ENCODE measurements at regions not wholly inside any gene's neighbourhood (a gene's known extent, or its start where the extent isn't known, plus 50 kb on each side); places are given as distances from the start of the nearest gene placed in this dataset.

DNA sequence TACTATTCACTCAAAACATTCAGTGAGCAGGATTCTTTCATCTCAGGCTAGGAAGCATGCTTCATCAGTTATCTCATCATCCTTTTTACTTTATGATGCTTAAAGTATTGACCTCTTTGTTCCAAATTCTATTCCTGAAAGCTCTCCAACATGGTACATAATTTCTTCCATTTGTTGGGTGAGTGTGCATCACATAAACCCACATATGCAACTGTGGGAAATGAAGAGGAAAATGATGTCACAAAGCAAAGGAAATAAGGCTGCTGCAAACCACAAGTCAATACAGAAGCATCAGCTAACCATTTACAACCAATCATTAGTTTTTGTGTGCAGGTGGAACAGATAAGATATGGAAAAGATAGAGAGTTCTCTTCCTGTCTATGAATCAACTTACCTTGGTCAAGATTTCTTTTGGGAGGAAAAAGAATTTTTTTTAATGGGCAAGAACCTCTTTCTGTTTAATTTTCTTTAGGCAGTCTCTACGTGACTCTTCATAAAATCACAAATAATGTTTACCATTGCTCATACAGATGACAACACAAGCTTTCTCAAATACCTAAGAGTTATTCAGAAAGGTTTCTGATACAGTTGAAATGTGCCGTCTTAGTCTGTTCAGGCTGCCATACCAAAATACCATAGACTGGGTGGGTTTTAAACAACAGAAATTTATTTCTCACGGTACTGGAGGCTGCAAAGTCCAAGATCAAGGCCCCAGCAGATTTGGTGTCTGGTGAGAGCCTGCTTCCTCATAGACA lies 259.9 kb downstream of the ADGRG6 start:
- no peak for DNase-seq

DNA sequence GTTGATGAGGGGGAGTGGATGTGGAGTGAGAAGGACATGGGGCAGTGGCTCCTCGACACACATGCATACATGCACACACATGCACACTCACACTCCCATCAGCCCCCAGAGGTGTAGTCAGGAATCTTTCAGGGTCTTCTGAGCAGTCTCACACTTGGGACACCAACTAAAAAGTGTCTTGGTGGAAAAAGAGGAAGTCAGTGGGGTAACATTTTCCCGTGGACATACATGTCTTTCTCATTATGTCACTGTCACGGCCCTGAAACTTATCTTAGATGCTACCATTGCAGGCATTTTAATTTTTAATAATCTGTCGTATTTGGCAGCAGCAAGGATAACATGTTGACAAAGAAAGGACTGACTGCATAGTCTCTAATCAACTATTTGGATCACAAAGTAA lies 261.1 kb downstream of the ADGRG6 start:
- DNase-seq: no peak

DNA sequence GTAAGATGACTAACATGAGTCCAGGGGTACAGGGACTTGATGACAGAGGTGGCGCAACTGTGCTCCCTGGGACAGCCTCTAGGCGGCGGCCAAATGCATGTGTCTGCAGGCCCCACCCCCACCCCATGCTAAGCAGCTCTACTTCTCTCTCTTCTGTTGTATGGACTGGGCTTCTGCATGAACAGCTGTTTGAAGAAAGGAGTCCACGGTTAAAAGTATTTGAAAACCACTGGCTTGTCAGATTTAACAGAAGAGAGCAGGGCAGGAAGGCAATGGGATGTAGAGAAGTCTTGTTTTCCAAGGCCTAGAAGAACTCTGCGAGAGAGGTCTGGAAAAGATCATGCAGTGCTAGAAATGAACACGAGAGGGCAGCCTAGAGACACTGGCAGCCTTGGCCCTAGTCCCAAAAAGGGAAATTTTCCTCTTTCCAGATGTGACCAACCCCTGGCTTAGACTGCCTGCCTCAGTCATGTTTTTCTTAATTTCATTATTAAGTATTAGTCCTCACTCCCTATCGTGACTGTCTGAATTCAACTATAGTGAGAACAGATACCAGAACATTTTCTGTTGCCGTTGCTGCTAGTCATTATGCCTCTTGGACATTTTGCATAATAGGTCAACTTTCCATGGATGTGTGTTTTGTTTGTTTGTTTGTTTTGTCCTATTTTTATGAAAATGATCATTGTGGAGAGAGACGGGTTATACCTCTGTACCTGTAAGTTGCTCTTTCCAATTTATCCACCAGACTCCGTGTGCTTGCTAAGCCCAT lies 265.0 kb downstream of the ADGRG6 start:
- peak; percentile 36 for DNase-seq

DNA sequence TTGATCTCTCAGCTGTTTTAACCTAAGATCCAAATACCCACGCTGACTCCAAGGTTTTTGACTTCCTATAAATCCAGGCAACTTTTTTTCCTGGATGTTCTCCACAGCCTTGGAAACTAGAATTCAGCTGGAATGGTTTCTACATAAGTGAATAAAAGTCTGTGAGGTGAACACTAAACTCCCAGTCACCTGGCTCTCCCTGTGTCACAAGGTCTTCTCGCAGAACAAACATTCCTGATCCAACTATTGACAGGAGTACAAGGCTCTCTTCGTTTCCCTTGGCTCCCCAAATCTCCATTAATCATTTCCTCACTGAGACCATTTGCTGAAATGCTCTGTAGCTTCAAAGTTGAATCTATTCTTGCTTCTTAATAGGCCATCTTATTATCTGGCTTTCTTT lies 265.7 kb downstream of the ADGRG6 start:
- DNase-seq: no peak

DNA sequence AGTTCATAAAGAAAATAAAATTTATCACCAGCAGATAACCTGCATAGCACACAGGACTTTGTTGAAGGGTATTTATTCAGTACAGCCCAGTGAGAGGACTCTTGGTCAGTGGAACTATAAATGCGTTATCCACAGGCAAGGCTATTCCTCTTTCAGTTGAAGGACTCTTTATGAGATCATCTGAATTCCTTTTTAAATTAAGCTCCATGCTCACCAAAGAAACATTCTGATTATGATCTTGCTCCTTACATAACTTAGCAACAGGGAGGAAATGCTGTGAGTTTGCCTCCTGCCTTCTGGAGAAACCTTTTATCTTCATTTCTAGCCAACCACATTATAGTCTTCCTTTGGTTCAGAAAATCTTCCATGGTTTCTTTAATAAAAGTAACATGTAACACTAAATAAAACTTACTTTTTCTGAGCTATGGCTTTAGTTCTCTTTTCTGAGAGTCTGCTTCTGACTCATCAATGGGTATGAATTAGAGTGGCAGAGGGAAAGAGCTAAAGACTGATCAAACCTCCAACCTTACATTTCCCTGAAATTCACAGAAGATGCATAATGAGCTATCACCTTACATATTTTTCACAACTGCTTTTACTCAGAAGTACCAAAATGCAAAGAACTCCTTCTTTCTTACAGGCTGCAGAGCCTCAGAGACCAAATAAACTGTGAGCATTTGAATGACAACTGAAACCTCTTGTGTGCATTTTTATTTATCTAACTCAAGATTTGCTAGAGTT lies 267.2 kb downstream of the ADGRG6 start:
- DNase-seq: no peak

DNA sequence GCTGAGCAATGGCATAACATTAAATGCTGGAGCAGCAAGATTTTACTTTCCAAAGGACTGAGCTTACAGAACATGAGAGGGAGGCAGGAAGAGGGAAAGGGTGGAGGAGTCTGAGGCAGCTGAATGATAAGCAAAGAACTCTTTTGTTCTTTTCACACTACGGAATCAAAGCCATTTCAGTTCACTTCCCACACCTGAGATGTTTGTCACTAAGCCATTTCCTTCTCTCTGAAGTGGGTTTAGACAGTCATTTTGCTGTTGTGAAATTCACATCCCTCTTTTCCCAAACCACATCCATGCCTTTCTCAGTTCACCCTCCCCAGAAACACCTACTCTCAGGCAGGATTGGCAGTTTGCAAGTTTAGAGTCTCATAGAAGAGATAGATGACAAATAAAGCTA lies 267.9 kb downstream of the ADGRG6 start:
- DNase-seq: no peak

DNA sequence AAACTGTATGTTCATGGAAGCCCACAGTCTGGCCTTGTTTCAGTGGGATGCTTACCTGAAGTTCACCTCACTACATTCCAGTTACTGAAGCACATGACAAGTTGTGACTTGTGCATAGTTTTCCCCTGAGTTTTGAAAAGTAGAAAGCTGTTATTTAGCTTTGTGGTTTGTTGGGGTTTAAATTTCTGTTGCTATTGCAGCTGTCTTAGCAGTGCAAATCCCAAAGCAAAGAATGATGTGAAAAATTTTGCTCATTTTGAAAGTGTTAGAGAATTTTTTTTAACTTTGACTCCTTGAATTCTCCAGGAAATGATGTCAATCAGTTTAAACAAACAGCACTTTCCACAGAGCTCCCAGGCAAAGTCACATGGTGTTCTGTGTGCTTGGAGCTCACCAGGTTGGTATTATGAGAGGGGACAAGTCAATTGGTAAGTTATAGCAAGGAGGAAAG lies 268.4 kb downstream of the ADGRG6 start:
- no peak for DNase-seq

DNA sequence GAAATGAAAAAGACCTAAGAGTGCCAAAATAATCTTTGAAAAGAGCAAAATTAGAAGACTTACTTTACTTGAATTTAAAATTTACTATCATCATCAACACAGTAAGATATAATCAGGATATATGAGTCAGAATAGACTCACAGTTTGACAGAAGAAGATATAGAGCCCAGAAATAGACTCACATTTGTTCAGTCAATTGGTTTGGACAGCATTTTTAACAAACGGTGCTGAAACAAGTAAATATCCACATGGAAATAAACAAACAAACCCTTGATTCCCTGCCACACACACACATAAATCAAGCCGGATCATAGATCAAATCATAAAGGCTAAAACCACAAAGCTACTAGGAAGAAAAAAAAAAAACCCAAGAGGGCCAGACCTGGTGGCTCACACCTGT lies 291.1 kb downstream of the ADGRG6 start:
- DNase-seq: no peak

DNA sequence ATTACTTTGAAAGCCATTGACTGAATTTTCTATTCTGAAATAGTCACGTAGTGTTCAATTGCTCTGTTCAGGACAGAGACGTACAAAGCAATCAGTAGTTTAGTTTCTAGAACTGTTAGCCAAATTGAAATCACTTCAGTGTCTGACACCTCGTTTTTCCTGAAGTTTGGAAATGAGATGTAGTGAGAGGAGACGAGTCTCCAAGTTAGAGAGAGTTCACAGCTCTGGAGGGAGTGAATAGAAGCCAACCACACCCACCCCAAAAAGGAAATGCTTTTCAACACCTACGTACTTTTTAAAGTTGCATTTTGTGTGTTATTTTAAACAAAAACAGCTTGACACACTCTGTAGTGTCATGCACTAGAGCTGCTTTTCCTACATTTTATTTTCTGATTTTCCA lies 296.0 kb downstream of the ADGRG6 start:
- DNase-seq: no peak

DNA sequence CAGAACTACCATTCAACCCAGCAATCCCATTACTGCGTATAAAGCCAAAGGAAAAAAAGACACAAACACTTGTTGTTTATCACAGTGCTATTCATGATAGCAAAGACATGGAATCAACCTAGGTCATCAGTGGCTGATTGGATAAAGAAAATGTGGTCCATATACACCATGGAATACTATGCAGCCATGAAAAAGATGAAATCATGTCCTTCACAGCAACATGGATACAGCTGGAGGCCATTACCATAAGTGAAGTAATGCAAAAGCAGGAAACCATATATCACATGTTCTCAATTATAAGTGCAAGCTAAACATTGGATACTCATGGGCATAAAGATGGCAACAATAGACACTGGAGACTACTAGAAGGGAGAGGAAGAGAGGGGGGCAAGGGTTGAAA lies 299.6 kb downstream of the ADGRG6 start:
- DNase-seq: no peak

DNA sequence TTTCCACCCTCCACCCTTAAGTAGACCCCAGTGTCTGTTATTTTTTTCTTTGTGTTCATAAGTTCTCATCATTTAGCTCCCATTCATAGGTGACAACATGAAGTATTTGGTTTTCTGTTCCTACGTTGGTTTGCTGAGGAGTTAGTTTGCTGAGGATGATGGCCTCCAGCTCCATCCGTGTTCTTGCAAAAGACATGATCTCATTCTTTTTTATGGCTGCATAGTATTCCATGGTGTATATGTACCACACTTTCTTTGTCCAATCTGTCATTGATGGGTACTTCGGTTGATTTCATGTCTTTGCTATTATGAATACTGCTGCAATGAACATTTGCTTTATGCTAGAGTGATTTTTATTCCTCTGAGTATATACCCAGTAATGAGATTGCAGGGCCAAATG lies 301.2 kb downstream of the ADGRG6 start:
- DNase-seq: no peak

DNA sequence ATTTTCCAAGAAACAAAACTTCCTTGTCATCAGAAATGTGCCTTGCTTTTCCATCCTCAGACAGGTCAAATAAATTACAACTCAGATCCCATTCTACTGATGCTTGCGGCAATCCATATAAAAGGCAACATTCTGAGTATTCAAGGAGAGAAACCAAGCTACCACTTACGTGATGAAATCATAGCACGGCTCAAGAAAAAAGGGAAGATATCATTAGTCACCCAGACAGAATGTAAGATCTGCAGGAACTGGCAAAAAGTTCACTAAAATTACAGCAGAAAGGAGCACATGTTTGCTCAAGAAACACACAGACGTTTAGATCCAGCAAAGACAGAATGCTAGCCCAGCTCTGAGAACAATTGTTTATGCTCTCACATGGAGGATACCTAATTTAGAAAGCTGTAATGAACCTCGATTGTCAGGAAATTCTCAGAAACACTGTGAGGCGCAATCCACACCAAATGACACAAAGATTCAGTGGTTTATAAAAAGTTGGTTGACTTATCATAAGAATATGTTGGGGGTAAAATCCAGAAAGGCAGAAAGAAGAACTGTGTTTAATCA lies 304.2 kb downstream of the ADGRG6 start:
- no peak for DNase-seq

DNA sequence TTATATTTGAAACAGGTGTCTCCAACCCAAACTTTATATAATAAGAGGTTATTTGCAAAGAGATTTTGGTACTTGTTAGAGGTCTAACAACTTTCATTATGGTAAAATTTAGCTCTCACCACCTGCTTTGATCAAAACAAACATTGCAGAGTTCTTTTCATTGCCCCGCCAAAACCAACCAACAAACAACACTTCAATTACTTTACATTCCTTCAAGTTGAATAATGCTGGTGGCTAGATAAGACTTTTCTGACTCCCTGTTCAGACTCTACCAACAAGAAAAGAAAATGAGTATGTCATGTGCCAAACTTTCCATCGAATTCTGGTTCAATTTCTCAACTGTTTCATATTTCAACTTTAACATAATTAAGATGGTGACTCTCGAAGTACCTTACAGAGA lies 311.1 kb downstream of the ADGRG6 start:
- DNase-seq: no peak

DNA sequence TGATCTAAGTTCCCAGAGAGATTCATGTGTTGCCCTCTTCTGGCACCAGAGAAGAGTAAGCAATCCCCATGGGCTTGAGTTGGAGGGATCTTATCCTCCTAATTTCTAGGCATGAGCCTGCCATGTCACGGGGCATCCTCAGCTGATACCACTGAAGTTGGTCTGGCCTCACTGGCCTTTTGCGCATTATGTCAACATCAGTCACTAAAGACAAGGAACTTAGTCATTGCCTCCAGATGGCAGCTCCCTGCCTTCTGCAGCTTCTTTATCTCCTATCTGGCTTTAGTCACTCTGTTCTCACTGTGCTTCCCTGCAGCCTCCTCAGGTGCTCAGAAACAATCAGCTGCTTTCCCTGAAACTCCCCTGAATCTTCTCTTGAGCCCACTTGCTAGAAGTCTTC lies 312.2 kb downstream of the ADGRG6 start:
- DNase-seq: no peak

DNA sequence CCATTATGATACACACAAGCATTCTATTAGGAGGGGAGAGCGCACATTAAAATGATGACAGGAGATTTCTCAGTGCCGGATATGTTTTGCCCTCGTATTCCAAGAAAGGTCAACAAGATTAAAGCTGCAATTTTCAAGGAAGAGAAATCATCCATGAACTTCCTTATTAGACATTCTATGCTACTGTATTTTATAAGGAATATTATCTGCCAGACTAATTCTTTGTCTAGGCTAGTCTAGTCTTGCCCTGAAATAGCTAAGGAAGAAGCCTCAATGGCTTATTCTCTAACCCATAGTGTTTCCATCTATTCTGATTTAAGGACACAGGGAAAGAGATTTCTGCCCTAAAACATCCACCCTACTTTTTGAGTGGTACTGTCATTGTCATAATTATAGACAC lies 315.4 kb downstream of the ADGRG6 start:
- no peak for DNase-seq

DNA sequence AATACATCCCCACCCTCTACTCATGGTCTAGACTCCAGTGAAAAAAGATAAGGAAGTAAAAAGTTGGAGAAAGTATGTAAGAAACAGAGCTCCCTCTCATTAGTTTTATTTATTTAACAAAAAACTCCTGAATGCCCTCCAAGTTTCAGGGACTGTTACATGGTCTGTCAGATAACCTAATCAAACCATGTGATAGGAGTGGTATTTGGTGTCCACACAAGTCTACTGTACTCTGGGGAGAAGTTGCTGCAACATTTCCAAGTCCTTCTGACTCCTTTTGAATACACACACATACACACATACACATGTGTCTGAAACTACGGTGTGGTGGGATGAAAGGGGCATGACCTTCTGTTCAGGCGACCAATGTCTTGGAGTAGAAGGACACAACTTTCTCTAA lies 320.0 kb downstream of the ADGRG6 start:
- no peak for DNase-seq

DNA sequence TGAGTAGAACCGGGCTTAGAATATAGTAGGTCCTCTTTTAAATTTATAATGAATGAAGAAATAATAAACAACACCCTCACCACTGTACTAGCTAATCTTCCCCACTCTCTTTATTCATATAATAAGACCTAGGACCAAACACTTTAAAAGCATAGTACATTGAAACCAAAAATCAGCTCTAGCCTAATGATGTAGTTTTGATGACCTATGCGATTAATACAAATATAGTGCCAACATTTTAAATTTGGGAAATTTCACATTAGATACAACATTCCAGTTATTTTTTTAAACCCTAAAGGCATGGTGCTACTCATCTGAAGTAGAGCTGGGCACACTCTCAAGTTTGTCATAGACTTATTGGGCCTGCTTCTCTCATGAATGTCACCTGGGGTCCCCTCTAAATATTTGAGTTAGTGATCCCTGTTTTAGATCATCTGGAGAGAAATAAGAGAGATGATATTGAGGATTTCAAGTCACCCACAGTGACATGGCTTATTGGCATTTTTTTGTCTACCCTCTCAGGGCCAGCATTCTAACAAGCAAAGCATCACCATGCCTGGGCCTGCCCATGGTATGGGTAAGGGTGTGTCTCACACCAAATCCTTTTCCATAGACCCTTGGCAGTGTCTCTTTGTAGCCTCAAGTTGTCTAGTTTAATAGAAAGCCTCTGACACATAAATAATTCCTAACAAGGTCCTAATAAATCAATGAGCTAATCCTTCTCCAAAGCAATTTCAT lies 319.8 kb downstream of the HIVEP2 start:
- no peak for DNase-seq

DNA sequence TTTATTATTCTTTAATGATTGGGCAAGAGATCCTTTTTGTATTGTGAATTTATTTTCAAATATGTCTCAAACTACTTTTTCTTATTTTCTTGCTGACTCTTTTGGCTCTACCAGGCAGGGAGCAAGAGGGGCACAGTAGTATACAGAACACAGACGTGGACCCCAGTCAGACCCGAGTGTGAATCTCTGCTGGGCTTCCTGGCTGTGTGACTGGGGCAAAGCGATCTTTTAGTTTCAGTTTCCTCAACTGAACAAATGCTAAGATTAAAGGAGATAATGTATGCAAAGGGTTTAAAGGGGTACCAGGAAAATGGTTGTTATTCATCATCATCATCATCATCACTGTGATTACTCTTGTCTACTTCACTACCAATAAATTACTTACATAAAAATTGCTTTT lies 317.5 kb downstream of the HIVEP2 start:
- no peak for DNase-seq

DNA sequence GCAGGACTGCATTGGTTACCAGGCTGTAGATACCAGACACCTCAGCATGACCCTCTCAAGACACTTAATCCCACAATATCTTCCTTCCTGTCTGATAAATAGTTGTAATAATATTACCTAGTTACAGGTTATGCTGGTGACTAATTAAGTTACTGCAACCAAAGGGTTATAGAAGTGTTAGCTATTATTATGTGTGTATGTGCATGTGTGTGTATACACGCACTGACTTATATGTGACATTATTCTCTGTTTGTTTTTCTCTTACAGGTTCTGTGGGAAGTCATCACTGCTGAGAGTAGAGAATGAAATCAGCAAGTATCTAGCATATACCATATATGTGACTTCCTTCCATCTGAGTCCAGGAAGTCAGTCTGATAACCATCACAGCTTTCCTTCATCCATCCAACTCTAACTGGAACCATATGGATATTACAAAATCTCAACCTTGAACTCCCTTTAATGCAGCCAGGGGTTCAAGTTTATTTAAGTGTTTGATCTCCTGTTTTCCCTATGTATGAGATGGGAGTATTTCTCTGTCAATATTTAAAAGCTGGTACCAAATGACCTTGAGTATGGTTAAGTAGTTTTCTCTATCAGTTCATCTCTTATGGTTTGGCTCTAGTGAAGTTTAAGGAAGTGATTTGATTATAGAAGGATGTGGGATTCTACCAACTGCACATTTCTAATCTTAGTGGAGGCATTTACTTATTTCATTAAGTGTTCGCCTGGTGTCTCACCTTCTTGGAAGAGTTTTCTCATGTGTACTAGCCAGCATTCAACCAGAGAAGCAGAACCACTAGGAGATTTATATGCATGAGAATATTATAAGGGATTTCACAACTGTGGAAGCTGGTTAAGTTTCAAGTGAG lies 313.2 kb downstream of the HIVEP2 start:
- DNase-seq: no peak

DNA sequence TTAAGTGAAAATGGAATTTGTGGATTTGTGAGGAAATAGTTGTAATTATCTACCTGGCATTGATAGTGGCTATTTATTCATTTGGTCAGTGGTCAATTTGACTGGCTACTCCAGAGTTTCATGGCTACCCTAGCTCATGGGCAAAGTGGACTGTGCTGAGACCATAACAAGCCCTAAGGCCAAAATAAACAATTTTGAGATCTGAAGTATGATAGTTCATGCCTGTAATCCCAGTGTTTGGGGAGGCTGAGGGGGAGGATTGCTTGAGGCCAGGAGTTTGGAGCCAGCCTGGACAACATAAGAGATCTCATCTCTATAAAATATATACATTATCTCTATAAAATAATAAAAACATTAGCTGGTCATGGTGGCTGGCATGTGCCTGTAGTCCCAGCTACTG lies 311.7 kb downstream of the HIVEP2 start:
- DNase-seq: no peak

DNA sequence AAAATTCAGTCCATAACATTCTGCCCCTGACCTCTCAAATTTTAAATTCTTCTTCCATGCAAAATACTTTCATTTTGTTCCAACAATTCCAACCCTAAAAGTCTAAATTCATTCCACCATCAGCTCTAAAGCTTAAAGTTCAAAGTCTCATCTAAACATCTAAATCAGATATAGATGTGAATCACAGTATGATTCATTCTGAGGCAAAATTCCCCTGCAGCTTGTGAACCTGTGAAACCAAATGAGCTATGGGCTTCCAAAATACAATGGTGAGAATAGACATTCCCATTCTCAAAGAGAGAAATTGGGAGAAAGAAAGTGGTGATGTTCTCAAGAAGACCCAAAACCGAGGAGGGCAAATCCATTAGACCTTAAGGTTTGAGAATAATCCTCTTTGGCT lies 309.8 kb downstream of the HIVEP2 start:
- DNase-seq: no peak
